COLO668 (cell line): ENCODE measurements at regions not wholly inside any gene's neighbourhood (a gene's known extent, or its start where the extent isn't known, plus 50 kb on each side); places are given as distances from the start of the nearest gene placed in this dataset.

Experiments
- DNase-seq: peaks from one replicate; lab custom pipeline; 2025; ENCODE audit not compliant: unreplicated experiment; lab: John Stamatoyannopoulos, UW

- DNase-seq, result no peak
Observed at GRCh38 chr17:13407381-13407780, 194.3 kb downstream of the HS3ST3A1 start.

GRCh38 chr17:13405807-13406206 lies 195.9 kb downstream of the HS3ST3A1 start:
- DNase-seq, result no peak

GRCh38 chr17:13405080-13405479 lies 196.6 kb downstream of the HS3ST3A1 start:
- DNase-seq, result no peak

GRCh38 chr17:13403982-13404946 lies 197.5 kb downstream of the HS3ST3A1 start:
- DNase-seq, result no peak

GRCh38 chr17:13400491-13400890 lies 201.2 kb downstream of the HS3ST3A1 start:
- DNase-seq, result no peak

GRCh38 chr17:13398853-13399252 lies 202.9 kb downstream of the HS3ST3A1 start:
- DNase-seq, result no peak

GRCh38 chr17:13398091-13398490 lies 203.6 kb downstream of the HS3ST3A1 start:
- no peak for DNase-seq

- no peak for DNase-seq
Observed at GRCh38 chr17:13395862-13396261, 205.9 kb downstream of the HS3ST3A1 start.

- DNase-seq, result no peak
Observed at GRCh38 chr17:13395346-13395745, 206.4 kb downstream of the HS3ST3A1 start.

- no peak for DNase-seq
Observed at GRCh38 chr17:13393841-13394710, 207.7 kb downstream of the HS3ST3A1 start.

- no peak for DNase-seq
Observed at GRCh38 chr17:13387952-13388351, 213.8 kb downstream of the HS3ST3A1 start.

- DNase-seq, result no peak
Observed at GRCh38 chr17:13387236-13387635, 214.5 kb downstream of the HS3ST3A1 start.

GRCh38 chr17:13385481-13385911 lies 216.2 kb downstream of the HS3ST3A1 start:
- no peak for DNase-seq

GRCh38 chr17:13384626-13385025 lies 217.1 kb downstream of the HS3ST3A1 start:
- DNase-seq, result no peak

- DNase-seq, result no peak
Observed at GRCh38 chr17:13378361-13378760, 223.4 kb downstream of the HS3ST3A1 start.

GRCh38 chr17:13374203-13375143 lies 227.3 kb downstream of the HS3ST3A1 start:
- DNase-seq, result no peak

- DNase-seq, result no peak
Observed at GRCh38 chr17:13372432-13372831, 229.3 kb downstream of the HS3ST3A1 start.

- no peak for DNase-seq
Observed at GRCh38 chr17:13367154-13367553, 234.6 kb downstream of the HS3ST3A1 start.

- DNase-seq, result no peak
Observed at GRCh38 chr17:13365331-13365730, 236.4 kb downstream of the HS3ST3A1 start.

GRCh38 chr17:13363771-13364170 lies 238.0 kb downstream of the HS3ST3A1 start:
- DNase-seq, result no peak
